Sigmoid colon (tissue), 4 donors: ENCODE measurements at regions not wholly inside any gene's neighbourhood (a gene's known extent, or its start where the extent isn't known, plus 50 kb on each side); places are given as distances from the start of the nearest gene placed in this dataset.

Experiments used
- POLR2AphosphoS5 ChIP-seq, 4 donors: sonication (generic); formaldehyde crosslinking; IDR thresholded peaks; one replicate each; pipeline ENCODE4 v1.6.1; 2017; ENCODE audit warnings: antibody characterized with exemption in 4 of 4
- TF ChIP-seq, protein P1 (sequence below), 4 experiments: fragments of 450-650 bp in 3 of 4; fragments of 200-600 bp in 1 of 4; IDR thresholded peaks; one replicate each; pipeline ENCODE4 v1.5.1; 2016 to 2019; ENCODE audit warnings: antibody characterized with exemption in 4 of 4, mild to moderate bottlenecking in 3 of 4, moderate library complexity in 2 of 4

DNA sequence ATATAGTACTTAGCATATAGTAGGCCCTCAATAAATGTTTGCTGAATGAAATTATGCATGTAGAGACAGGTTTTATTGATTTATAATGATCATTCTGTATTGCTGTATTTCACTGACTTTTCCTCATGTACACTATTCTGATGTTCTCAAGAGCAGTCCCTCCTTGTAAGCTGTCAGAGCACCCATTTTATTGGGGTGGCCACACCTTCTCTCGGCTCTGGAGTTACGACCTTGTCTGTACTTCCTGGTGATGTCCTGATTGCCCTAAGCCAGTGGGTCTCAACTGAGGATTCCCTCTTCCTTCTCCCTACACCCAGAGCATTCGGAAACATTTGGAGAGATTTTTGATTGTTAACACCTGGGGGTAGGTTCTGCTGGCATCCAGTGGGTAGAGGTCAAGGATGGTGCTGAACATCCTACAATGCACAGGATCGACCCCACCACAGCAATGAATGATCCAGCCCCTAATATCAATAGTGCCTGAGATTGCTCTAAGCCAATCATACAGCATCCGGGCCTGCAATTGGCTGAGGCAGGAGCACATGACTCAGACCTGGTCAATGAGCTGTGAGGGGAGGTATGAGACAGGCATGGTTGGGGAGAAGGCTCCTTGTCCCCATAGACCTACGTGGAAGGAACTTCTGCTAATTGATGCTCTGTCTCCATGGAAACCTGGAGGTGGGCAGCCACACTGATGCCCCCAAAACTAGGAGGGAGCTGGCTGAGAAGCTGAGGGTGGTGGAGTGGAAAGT lies 58.8 kb downstream of the CLDN34 start:
- TF ChIP-seq, protein P1, sequence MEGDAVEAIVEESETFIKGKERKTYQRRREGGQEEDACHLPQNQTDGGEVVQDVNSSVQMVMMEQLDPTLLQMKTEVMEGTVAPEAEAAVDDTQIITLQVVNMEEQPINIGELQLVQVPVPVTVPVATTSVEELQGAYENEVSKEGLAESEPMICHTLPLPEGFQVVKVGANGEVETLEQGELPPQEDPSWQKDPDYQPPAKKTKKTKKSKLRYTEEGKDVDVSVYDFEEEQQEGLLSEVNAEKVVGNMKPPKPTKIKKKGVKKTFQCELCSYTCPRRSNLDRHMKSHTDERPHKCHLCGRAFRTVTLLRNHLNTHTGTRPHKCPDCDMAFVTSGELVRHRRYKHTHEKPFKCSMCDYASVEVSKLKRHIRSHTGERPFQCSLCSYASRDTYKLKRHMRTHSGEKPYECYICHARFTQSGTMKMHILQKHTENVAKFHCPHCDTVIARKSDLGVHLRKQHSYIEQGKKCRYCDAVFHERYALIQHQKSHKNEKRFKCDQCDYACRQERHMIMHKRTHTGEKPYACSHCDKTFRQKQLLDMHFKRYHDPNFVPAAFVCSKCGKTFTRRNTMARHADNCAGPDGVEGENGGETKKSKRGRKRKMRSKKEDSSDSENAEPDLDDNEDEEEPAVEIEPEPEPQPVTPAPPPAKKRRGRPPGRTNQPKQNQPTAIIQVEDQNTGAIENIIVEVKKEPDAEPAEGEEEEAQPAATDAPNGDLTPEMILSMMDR (IDR thresholded peaks at IDR 0.05), result no peak
- TF ChIP-seq POLR2AphosphoS5 (IDR thresholded peaks at IDR 0.05), result no peak
